GM23338 (cell line): ENCODE measurements at regions not wholly inside any gene's neighbourhood (a gene's known extent, or its start where the extent isn't known, plus 50 kb on each side); places are given as distances from the start of the nearest gene placed in this dataset.

ENCODE experiments used
- ATAC-seq: fragments of 200-7000 bp; cut with Tn5 transposase; 3 replicates; pipeline ENCODE4 v1.9.1; 2020
- DNase-seq: peaks from one replicate; pipeline ENCODE4 v3.0.0-alpha.2; 2015; ENCODE audit warnings: low spot score
- H2AFZ ChIP-seq: fragments of 200-600 bp; sonication (generic); 2 replicates; pipeline ENCODE4 v1.8.0; 2016; ENCODE audit warnings: antibody characterized with exemption, mild to moderate bottlenecking, moderate library complexity
- H3F3A ChIP-seq: fragments of 200-600 bp; sonication (generic); replicated peaks from 2 replicates; pipeline ENCODE4 v1.8.0; 2017; ENCODE audit warnings: antibody characterized with exemption, mixed run types, low read depth
- H3K27ac ChIP-seq: fragments of 200-600 bp; sonication (generic); 2 replicates; pipeline ENCODE4 v1.6.1; 2016; ENCODE audit warnings: low read depth
- H3K27me3 ChIP-seq: fragments of 200-600 bp; sonication (generic); 2 replicates; pipeline ENCODE4 v1.8.0; 2016; ENCODE audit warnings: mild to moderate bottlenecking, mixed run types, moderate library complexity; ENCODE audit not compliant: insufficient read depth
- H3K36me3 ChIP-seq: fragments of 200-600 bp; sonication (generic); 2 replicates; pipeline ENCODE4 v1.8.0; 2016; ENCODE audit warnings: mild to moderate bottlenecking; ENCODE audit not compliant: insufficient read depth
- H3K4me1 ChIP-seq: fragments of 200-600 bp; sonication (generic); 2 replicates; pipeline ENCODE4 v1.8.0; 2016; ENCODE audit warnings: mild to moderate bottlenecking, moderate library complexity; ENCODE audit not compliant: insufficient read depth
- H3K4me2 ChIP-seq: fragments of 200-600 bp; sonication (generic); 2 replicates; pipeline ENCODE4 v1.7.1; 2017; ENCODE audit warnings: mixed run types
- H3K4me3 ChIP-seq: fragments of 200-600 bp; sonication (generic); 2 replicates; pipeline ENCODE4 v1.6.1; 2016; ENCODE audit warnings: mixed run types
- H3K79me2 ChIP-seq: fragments of 200-600 bp; sonication (generic); replicated peaks from 2 replicates; pipeline ENCODE4 v1.8.0; 2017; ENCODE audit warnings: mild to moderate bottlenecking; ENCODE audit not compliant: insufficient read depth
- H3K9me2 ChIP-seq: fragments of 200-600 bp; sonication (generic); 2 replicates; pipeline ENCODE4 v1.8.0; 2017; ENCODE audit not compliant: insufficient read depth
- H4K20me1 ChIP-seq: fragments of 200-600 bp; sonication (generic); replicated peaks from 2 replicates; pipeline ENCODE4 v1.8.0; 2017; ENCODE audit warnings: mild to moderate bottlenecking; ENCODE audit not compliant: insufficient read depth
- H3K27ac Mint-ChIP-seq: 2 replicates; pipeline ENCODE4 v1.8.0; 2020; ENCODE audit warnings: inconsistent platforms, mild to moderate bottlenecking, moderate library complexity, mixed read lengths
- H3K27me3 Mint-ChIP-seq: 3 replicates; pipeline ENCODE4 v1.8.0; 2022; ENCODE audit warnings: low read depth, mild to moderate bottlenecking, moderate library complexity, mixed read lengths, inconsistent platforms; ENCODE audit not compliant: insufficient read depth, poor library complexity
- H3K36me3 Mint-ChIP-seq: 3 replicates; pipeline ENCODE4 v1.8.0; 2021; ENCODE audit warnings: low read depth, mild to moderate bottlenecking, inconsistent platforms, moderate library complexity, mixed read lengths
- H3K4me1 Mint-ChIP-seq: 3 replicates; pipeline ENCODE4 v1.8.0; 2020; ENCODE audit warnings: mild to moderate bottlenecking, inconsistent platforms, mixed read lengths
- H3K4me3 Mint-ChIP-seq: 3 replicates; pipeline ENCODE4 v1.8.0; 2021; ENCODE audit warnings: moderate library complexity, mild to moderate bottlenecking, inconsistent platforms, mixed read lengths
- H3K9me3 Mint-ChIP-seq: 3 replicates; pipeline ENCODE4 v1.8.0; 2020; ENCODE audit warnings: moderate library complexity, mild to moderate bottlenecking, inconsistent platforms, mixed read lengths
- ZNF331 ChIP-seq: fragments of 250-450 bp; sonication (Bioruptor Pico); IDR thresholded peaks from 2 replicates; pipeline ENCODE4 v1.5.0; 2020; ENCODE audit warnings: low read depth, mild to moderate bottlenecking, moderate library complexity
- ZNF462 ChIP-seq: fragments of 250-450 bp; sonication (Bioruptor Pico); IDR thresholded peaks from 2 replicates; pipeline ENCODE4 v1.5.0; 2020; ENCODE audit warnings: mild to moderate bottlenecking, moderate library complexity
- TF ChIP-seq, protein P1 (sequence below), 2 experiments: fragments of 200-600 bp in 1 of 2; sonication (generic) in 1 of 2; conservative IDR thresholded peaks; 2 replicates each; pipeline versions ENCODE4 v1.5.1 to v1.6.1; 2016 to 2017; ENCODE audit warnings: antibody characterized with exemption in 2 of 2, low read depth in 2 of 2, mild to moderate bottlenecking in 2 of 2, moderate library complexity in 1 of 2

- no peak for TF ChIP-seq ZNF462 (CRISPR knock-in tag)
Observed at GRCh38 chr3:163573324-163573723, 1505.0 kb downstream of the SI start (continued).

GRCh38 chr3:163572856-163573255 lies 1505.4 kb downstream of the SI start:
- Histone ChIP-seq H3K4me3 (no peak overlapping the region), H3K9me2 (0 out of 2 replicates have a peak, but pooled peaks cover 2% of the 10 kb centered on the region), H4K20me1 (no peaks in the 10 kb centered on the region), H3F3A (no peaks in the 10 kb centered on the region), H2AFZ (no peak overlapping the region), H3K27ac (no peak overlapping the region), H3K79me2 (no peaks in the 10 kb centered on the region), H3K36me3 (no peaks in the 10 kb centered on the region; the same call in 1 of the 2 replicates), H3K4me1 (no peaks in the 10 kb centered on the region), H3K4me2 (no peak overlapping the region), H3K27me3 (no peaks in the 10 kb centered on the region)
- Mint-ChIP-seq H3K27ac (no peak overlapping the region), H3K36me3 (peaks cover 12% of the 10 kb centered on the region; the same call in 2 of the 3 replicates), H3K27me3 (no peaks in the 10 kb centered on the region), H3K9me3 (peaks cover 30% of the 10 kb centered on the region), H3K4me3 (no peak overlapping the region), H3K4me1 (no peaks in the 10 kb centered on the region)
- DNase-seq = no peak
- TF ChIP-seq ZNF331 (CRISPR knock-in tag) = no peak
- TF ChIP-seq, protein P1, sequence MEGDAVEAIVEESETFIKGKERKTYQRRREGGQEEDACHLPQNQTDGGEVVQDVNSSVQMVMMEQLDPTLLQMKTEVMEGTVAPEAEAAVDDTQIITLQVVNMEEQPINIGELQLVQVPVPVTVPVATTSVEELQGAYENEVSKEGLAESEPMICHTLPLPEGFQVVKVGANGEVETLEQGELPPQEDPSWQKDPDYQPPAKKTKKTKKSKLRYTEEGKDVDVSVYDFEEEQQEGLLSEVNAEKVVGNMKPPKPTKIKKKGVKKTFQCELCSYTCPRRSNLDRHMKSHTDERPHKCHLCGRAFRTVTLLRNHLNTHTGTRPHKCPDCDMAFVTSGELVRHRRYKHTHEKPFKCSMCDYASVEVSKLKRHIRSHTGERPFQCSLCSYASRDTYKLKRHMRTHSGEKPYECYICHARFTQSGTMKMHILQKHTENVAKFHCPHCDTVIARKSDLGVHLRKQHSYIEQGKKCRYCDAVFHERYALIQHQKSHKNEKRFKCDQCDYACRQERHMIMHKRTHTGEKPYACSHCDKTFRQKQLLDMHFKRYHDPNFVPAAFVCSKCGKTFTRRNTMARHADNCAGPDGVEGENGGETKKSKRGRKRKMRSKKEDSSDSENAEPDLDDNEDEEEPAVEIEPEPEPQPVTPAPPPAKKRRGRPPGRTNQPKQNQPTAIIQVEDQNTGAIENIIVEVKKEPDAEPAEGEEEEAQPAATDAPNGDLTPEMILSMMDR (conservative IDR thresholded peaks at IDR 0.05; ENCODE audit: low read depth in 2 of 2) = no peak
- no peak for ATAC-seq
